B cell (primary cell): ENCODE measurements at regions not wholly inside any gene's neighbourhood (a gene's known extent, or its start where the extent isn't known, plus 50 kb on each side); places are given as distances from the start of the nearest gene placed in this dataset.
"Not testable (repeated sequence)": the region's sequence is repeated elsewhere in the genome, so short reads cannot be mapped to it uniquely, and the experiment has no call there.

Experiments
- ATAC-seq: fragments of 200-7000 bp; cut with Tn5 transposase; one replicate; pipeline ENCODE4 v1.10.0; 2021; ENCODE audit warnings: low read depth, mild to moderate bottlenecking, moderate number of reproducible peaks, moderate library complexity
- CTCF ChIA-PET: fragments of 350-600 bp; sonication (Branson Sonifier 250); formaldehyde crosslinking; loops from one replicate; lab custom pipeline; 2021; ENCODE audit warnings: antibody characterized with exemption, inconsistent platforms; lab: Charles Lee
- POLR2A ChIA-PET: fragments of 350-600 bp; sonication (Branson Sonifier 250); formaldehyde crosslinking; loops from one replicate; lab custom pipeline; 2021; ENCODE audit warnings: antibody characterized with exemption; lab: Charles Lee
- DNase-seq: peaks from one replicate; pipeline ENCODE4 v3.0.0; 2013
- H2AFZ ChIP-seq: 2 replicates; pipeline ENCODE4 v1.6.1; 2012; ENCODE audit warnings: mild to moderate bottlenecking, low read depth, low read length; ENCODE audit not compliant: insufficient read depth, poor library complexity, severe bottlenecking
- H3K27ac ChIP-seq, 2 donors: 1 replicate in 1 of 2; 2 replicates in 1 of 2; pipeline ENCODE4 v1.5.1; 2012 to 2013; ENCODE audit warnings: low read length in 2 of 2, mild to moderate bottlenecking in 2 of 2, moderate library complexity in 1 of 2
- H3K27me3 ChIP-seq, 4 experiments: fragments of 200-600 bp in 1 of 4; sonication (generic) in 1 of 4; replicated peaks in 1 of 4; 1 replicate in 2 of 4; 2 replicates in 2 of 4; pipeline versions ENCODE4 v1.6.1 to v1.7.0; 2013 to 2016; ENCODE audit warnings: low read length in 3 of 4, mild to moderate bottlenecking in 2 of 4, mixed read lengths in 1 of 4, moderate library complexity in 1 of 4; ENCODE audit not compliant: insufficient read depth in 4 of 4, control insufficient read depth in 3 of 4; ENCODE audit errors: control extremely low read depth in 1 of 4
- H3K36me3 ChIP-seq, 2 experiments: replicated peaks in 1 of 2; 1 replicate in 1 of 2; 2 replicates in 1 of 2; pipeline versions ENCODE4 v1.6.1 to v1.7.1; 2013; ENCODE audit warnings: low read length in 1 of 2; ENCODE audit not compliant: insufficient read depth in 2 of 2, control insufficient read depth in 1 of 2; ENCODE audit errors: control extremely low read depth in 1 of 2, extremely low read depth in 1 of 2
- H3K4me1 ChIP-seq, 2 donors: fragments of 200-600 bp in 1 of 2; sonication (generic) in 1 of 2; 1 replicate in 1 of 2; 2 replicates in 1 of 2; pipeline versions ENCODE4 v1.5.1 to v1.6.1; 2013 to 2017; ENCODE audit warnings: low read length in 2 of 2; ENCODE audit not compliant: control insufficient read depth in 2 of 2, insufficient read depth in 2 of 2
- H3K4me2 ChIP-seq: replicated peaks from 2 replicates; pipeline ENCODE3; 2012; ENCODE audit warnings: mild to moderate bottlenecking, low read depth, low read length; ENCODE audit not compliant: poor library complexity, severe bottlenecking
- H3K4me3 ChIP-seq, 5 experiments: fragments of 200-600 bp in 1 of 5; sonication (generic) in 1 of 5; 1 replicate in 3 of 5; 2 replicates in 2 of 5; pipeline versions ENCODE4 v1.5.1 to v1.7.0; 2011 to 2016; ENCODE audit warnings: low read length in 4 of 5, mild to moderate bottlenecking in 4 of 5, low read depth in 2 of 5, control low read depth in 1 of 5, moderate library complexity in 1 of 5; ENCODE audit not compliant: insufficient read depth in 1 of 5; ENCODE audit errors: control extremely low read depth in 1 of 5, extremely low read depth in 1 of 5
- H3K79me2 ChIP-seq: fragments of 200-600 bp; sonication (generic); one replicate; pipeline ENCODE4 v1.6.0; 2016; ENCODE audit warnings: low read length; ENCODE audit not compliant: control insufficient read depth, insufficient read depth
- H3K9ac ChIP-seq: fragments of 200-600 bp; sonication (generic); 2 replicates; pipeline ENCODE4 v1.6.1; 2017; ENCODE audit warnings: mild to moderate bottlenecking, low read length, moderate library complexity
- H3K9me3 ChIP-seq, 3 donors: one replicate each; pipeline versions ENCODE4 v1.6.1 to v1.7.1; 2013; ENCODE audit warnings: low read length in 2 of 3; ENCODE audit not compliant: control insufficient read depth in 2 of 3, insufficient read depth in 1 of 3; ENCODE audit errors: control extremely low read depth in 1 of 3
- H4K20me1 ChIP-seq: 2 replicates; pipeline ENCODE4 v1.6.0; 2012; ENCODE audit warnings: mild to moderate bottlenecking, low read length; ENCODE audit not compliant: insufficient read depth, control insufficient read depth, poor library complexity, severe bottlenecking
- H3K27ac Mint-ChIP-seq: one replicate; pipeline ENCODE4 v1.8.0; 2021; ENCODE audit warnings: mixed read lengths
- H3K27me3 Mint-ChIP-seq: one replicate; pipeline ENCODE4 v1.8.0; 2021; ENCODE audit warnings: mixed read lengths
- H3K4me1 Mint-ChIP-seq: one replicate; pipeline ENCODE4 v1.8.0; 2021; ENCODE audit warnings: mixed read lengths
- H3K4me3 Mint-ChIP-seq: one replicate; pipeline ENCODE4 v1.8.0; 2021; ENCODE audit warnings: mixed read lengths
- H3K9me3 Mint-ChIP-seq: one replicate; pipeline ENCODE4 v1.8.0; 2022; ENCODE audit warnings: mixed read lengths; ENCODE audit not compliant: insufficient read depth
- whole genome bisulfite sequencing: methylation state at CpG from one replicate; pipeline ENCODE4 v1.1.5; 2013; ENCODE audit warnings: missing lambda C conversion rate; ENCODE audit not compliant: insufficient coverage; 5-methylcytosine and 5-hydroxymethylcytosine counted together
- intact Hi-C: fragments of 100-400 bp; cut with micrococcal nuclease; formaldehyde crosslinking; loops from one replicate; pipeline ENCODE4 v1.10.0; 2022

- H3K27ac ChIP-seq, H3K79me2 ChIP-seq, H3K9ac ChIP-seq, H3K4me1 Mint-ChIP-seq, H3K9me3 Mint-ChIP-seq, H3K4me2 ChIP-seq, H3K4me3 ChIP-seq, CTCF ChIA-PET, H4K20me1 ChIP-seq, H3K27ac Mint-ChIP-seq, H3K36me3 ChIP-seq, H3K4me3 Mint-ChIP-seq, H3K27me3 Mint-ChIP-seq, H3K27me3 ChIP-seq, DNase-seq, H3K9me3 ChIP-seq, H3K4me1 ChIP-seq, intact Hi-C loops, POLR2A ChIA-PET, H2AFZ ChIP-seq: not testable (repeated sequence)
- ATAC-seq: peak; percentile 25
- WGBS: no CpG with 5 or more reads among the region's 15 CpGs
These were observed 5483.6 kb upstream of the TPTE start for GRCh38 chr21:5037606-5038331.

GRCh38 chr21:5039926-5040325, 5481.5 kb upstream of the TPTE start:
- not testable (repeated sequence) for ATAC-seq

GRCh38 chr21:5042583-5042982, 5478.8 kb upstream of the TPTE start:
- H3K27ac Mint-ChIP-seq, H2AFZ ChIP-seq, POLR2A ChIA-PET, H3K4me1 Mint-ChIP-seq, H3K4me2 ChIP-seq, H3K9me3 ChIP-seq, H3K27me3 Mint-ChIP-seq, DNase-seq, H3K9me3 Mint-ChIP-seq, H3K4me3 Mint-ChIP-seq, H3K4me3 ChIP-seq, H3K4me1 ChIP-seq, H3K27ac ChIP-seq, CTCF ChIA-PET, H3K36me3 ChIP-seq, H3K9ac ChIP-seq, H4K20me1 ChIP-seq, H3K79me2 ChIP-seq, H3K27me3 ChIP-seq, intact Hi-C loops: not testable (repeated sequence)
- WGBS: no CpG with 5 or more reads among the region's 17 CpGs
- peak; percentile 53 for ATAC-seq

More at GRCh38 chr21:5039926-5040325, 5481.5 kb upstream of the TPTE start:
- H3K9ac ChIP-seq, H3K79me2 ChIP-seq, intact Hi-C loops, H3K4me1 ChIP-seq, H3K4me3 Mint-ChIP-seq, H4K20me1 ChIP-seq, H3K4me3 ChIP-seq, H3K4me1 Mint-ChIP-seq, H3K27ac Mint-ChIP-seq, H2AFZ ChIP-seq, POLR2A ChIA-PET, H3K27me3 ChIP-seq, CTCF ChIA-PET, H3K27ac ChIP-seq, DNase-seq, H3K9me3 ChIP-seq, H3K27me3 Mint-ChIP-seq, H3K9me3 Mint-ChIP-seq, H3K36me3 ChIP-seq, H3K4me2 ChIP-seq: not testable (repeated sequence)
- no CpG with 5 or more reads among the region's 5 CpGs for WGBS

GRCh38 chr21:5044812-5045211, 5476.6 kb upstream of the TPTE start:
- H3K4me1 ChIP-seq, CTCF ChIA-PET, H3K27ac ChIP-seq, intact Hi-C loops, H2AFZ ChIP-seq, POLR2A ChIA-PET, H3K4me1 Mint-ChIP-seq, DNase-seq, H3K9me3 Mint-ChIP-seq, H3K27me3 Mint-ChIP-seq, H3K79me2 ChIP-seq, H3K9ac ChIP-seq, H3K4me3 ChIP-seq, H3K36me3 ChIP-seq, H4K20me1 ChIP-seq, H3K4me3 Mint-ChIP-seq, H3K4me2 ChIP-seq, H3K27ac Mint-ChIP-seq, H3K9me3 ChIP-seq, H3K27me3 ChIP-seq: not testable (repeated sequence)
- ATAC-seq: peak; percentile 48
- no CpG with 5 or more reads among the region's 7 CpGs for WGBS
